RWPE2 (cell line): ENCODE measurements at regions not wholly inside any gene's neighbourhood (a gene's known extent, or its start where the extent isn't known, plus 50 kb on each side); places are given as distances from the start of the nearest gene placed in this dataset.

Source experiments
- ATAC-seq: fragments of 200-7000 bp; cut with Tn5 transposase; 3 replicates; pipeline ENCODE4 v1.9.1; 2021; ENCODE audit warnings: low read depth
- DNase-seq: peaks from one replicate; pipeline ENCODE4 v3.0.0-alpha.2; 2020; ENCODE audit warnings: low spot score
- H3K27ac ChIP-seq: fragments of 450-650 bp; 2 replicates; pipeline ENCODE4 v1.5.1; 2017; ENCODE audit warnings: mild to moderate bottlenecking; ENCODE audit not compliant: poor library complexity, severe bottlenecking
- H3K27me3 ChIP-seq: fragments of 250-450 bp; sonication (Bioruptor Pico); 2 replicates; pipeline ENCODE4 v1.5.1; 2021; ENCODE audit warnings: mild to moderate bottlenecking, moderate library complexity; ENCODE audit not compliant: insufficient read depth, poor library complexity, severe bottlenecking
- H3K36me3 ChIP-seq: fragments of 250-450 bp; sonication (Bioruptor Pico); 2 replicates; pipeline ENCODE4 v1.5.1; 2020; ENCODE audit warnings: low read depth, mild to moderate bottlenecking, moderate library complexity
- H3K4me1 ChIP-seq: fragments of 250-450 bp; sonication (Bioruptor Pico); 2 replicates; pipeline ENCODE4 v1.5.1; 2021; ENCODE audit warnings: mild to moderate bottlenecking, moderate library complexity; ENCODE audit not compliant: insufficient read depth, poor library complexity, severe bottlenecking
- H3K4me3 ChIP-seq: fragments of 250-450 bp; sonication (Bioruptor Pico); 2 replicates; pipeline ENCODE4 v1.5.1; 2021; ENCODE audit warnings: mild to moderate bottlenecking, moderate library complexity; ENCODE audit not compliant: severe bottlenecking
- H3K9me3 ChIP-seq: fragments of 250-450 bp; sonication (Bioruptor Pico); 2 replicates; pipeline ENCODE4 v1.5.1; 2021; ENCODE audit warnings: mild to moderate bottlenecking, moderate library complexity; ENCODE audit not compliant: severe bottlenecking
- CTCF ChIP-seq: fragments of 450-650 bp; IDR thresholded peaks from one replicate; pipeline ENCODE4 v1.5.1; 2017; ENCODE audit warnings: mild to moderate bottlenecking, moderate library complexity; ENCODE audit not compliant: poor library complexity, severe bottlenecking

GRCh38 chr4:189322426-189322825 is 618.2 kb upstream of the FRG1 start:
- Histone ChIP-seq H3K4me3 (no peak overlapping the region), H3K36me3 (no peaks in the 10 kb centered on the region), H3K4me1 (no peaks in the 10 kb centered on the region), H3K27ac (no peak overlapping the region), H3K9me3 (no peaks in the 10 kb centered on the region), H3K27me3 (no peaks in the 10 kb centered on the region)
- no peak for ATAC-seq
- TF ChIP-seq CTCF = no peak
- DNase-seq = no peak

DNA sequence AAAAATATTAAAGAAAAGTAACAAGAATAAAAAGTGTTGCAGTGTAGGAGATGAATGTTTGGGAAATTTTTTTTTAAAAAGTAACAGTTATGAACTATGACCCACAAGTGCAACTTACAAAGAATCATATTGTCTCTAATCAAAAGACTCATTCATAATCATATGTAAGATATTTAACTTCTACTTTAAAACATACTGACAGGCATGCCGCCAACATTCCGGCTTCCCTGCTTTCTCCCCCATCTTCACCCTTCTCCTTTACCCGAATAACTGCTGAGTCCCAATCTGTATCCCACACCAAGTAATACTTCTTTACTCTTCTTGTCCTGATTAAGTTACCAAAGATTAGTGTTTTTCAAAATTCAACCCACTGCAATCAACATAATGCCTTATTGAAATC is 598.8 kb upstream of the FRG1 start:
- no peaks in the 10 kb centered on the region for H3K9me3 ChIP-seq
- H3K27ac ChIP-seq = no peak overlapping the region
- no peak for ATAC-seq
- H3K36me3 ChIP-seq = no peaks in the 10 kb centered on the region
- no peak for DNase-seq
- no peaks in the 10 kb centered on the region for H3K4me1 ChIP-seq
- H3K4me3 ChIP-seq = no peak overlapping the region
- no peaks in the 10 kb centered on the region for H3K27me3 ChIP-seq
- no peak for TF ChIP-seq CTCF

- no peak for ATAC-seq
- H3K27me3 ChIP-seq = no peaks in the 10 kb centered on the region
These were observed 585.1 kb upstream of the FRG1 start for GRCh38 chr4:189355590-189355989.

DNA sequence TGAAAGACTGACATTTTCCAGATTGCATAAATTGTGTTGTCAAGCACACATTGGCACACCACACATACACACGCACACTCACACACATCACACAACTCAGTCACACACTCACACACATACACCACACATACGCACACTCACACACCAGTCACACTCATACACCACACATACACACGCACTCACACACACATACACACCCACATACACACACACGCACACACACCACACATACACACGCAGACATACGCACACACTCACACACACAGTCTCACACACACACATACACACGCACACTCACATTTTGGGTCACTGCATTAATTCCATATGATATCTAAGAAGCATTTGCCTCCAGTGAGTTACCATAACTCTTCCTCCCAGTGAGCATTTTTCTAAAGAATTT is 578.3 kb upstream of the FRG1 start:
- no peak for TF ChIP-seq CTCF
- DNase-seq (no peak), ATAC-seq (no peak)
- Histone ChIP-seq H3K4me3 (no peak overlapping the region), H3K27ac (no peak overlapping the region), H3K27me3 (no peaks in the 10 kb centered on the region), H3K4me1 (no peaks in the 10 kb centered on the region), H3K36me3 (no peaks in the 10 kb centered on the region), H3K9me3 (peaks cover 2% of the 10 kb centered on the region)

More at GRCh38 chr4:189355590-189355989, 585.1 kb upstream of the FRG1 start:
- Histone ChIP-seq H3K9me3 (no peaks in the 10 kb centered on the region), H3K27ac (no peak overlapping the region), H3K36me3 (no peaks in the 10 kb centered on the region), H3K4me3 (no peak overlapping the region), H3K4me1 (no peaks in the 10 kb centered on the region)
- no peak for TF ChIP-seq CTCF
- DNase-seq = peak; percentile 44

DNA sequence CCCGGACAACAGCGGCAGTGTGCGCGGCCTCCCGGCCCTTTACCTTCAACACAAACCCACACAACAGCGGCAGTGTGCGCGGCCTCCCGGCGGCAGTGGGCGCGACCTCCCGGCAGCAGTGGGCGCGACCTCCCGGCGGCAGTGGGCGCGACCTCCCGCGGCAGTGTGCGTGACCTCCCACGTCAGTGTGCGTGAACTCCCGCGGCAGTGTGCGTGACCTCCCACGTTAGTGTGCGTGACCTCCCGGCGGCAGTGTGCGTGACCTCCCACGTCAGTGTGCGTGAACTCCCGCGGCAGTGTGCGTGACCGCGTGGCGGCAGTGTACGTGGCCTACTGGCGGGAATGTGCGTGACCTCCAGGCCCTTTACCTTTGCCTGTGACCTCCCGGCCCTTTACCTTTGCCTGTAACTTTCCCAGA is 576.6 kb upstream of the FRG1 start:
- DNase-seq (no peak), ATAC-seq (no peak)
- H3K36me3 ChIP-seq = no peaks in the 10 kb centered on the region
- H3K4me3 ChIP-seq = no peak overlapping the region
- peaks cover 2% of the 10 kb centered on the region for H3K9me3 ChIP-seq
- no peak for TF ChIP-seq CTCF
- H3K27me3 ChIP-seq = no peaks in the 10 kb centered on the region
- H3K4me1 ChIP-seq = no peaks in the 10 kb centered on the region
- no peak overlapping the region for H3K27ac ChIP-seq
